ENCODE measurements at regions not wholly inside any gene's neighbourhood (a gene's known extent, or its start where the extent isn't known, plus 50 kb on each side); places are given as distances from the start of the nearest gene placed in this dataset.

- TF ChIP-seq CTCF (IDR thresholded peaks at IDR 0.05; ENCODE audit: extremely low read depth in 1 of 2, insufficient read depth in 1 of 2, low read depth in 1 of 2, low read length in 2 of 2) (no peak), POLR2A (IDR thresholded peaks at IDR 0.05; ENCODE audit: low read depth, low read length) (no peak), POLR2AphosphoS5 (IDR thresholded peaks at IDR 0.05; ENCODE audit: insufficient read depth, low read depth, low read length) (no peak), EZH2 (IDR thresholded peaks at IDR 0.05; ENCODE audit: borderline replicate concordance, low read depth, low read length, severe bottlenecking) (no peak), MAX (IDR thresholded peaks at IDR 0.05; ENCODE audit: insufficient read depth, insufficient read length) (peak; percentile 15), JUN (IDR thresholded peaks at IDR 0.05; ENCODE audit: borderline replicate concordance, insufficient read depth, insufficient read length, low read depth) (no peak)
Observed at GRCh38 chr9:81264516-81264915, 424.8 kb downstream of the TLE1 start.
